Hepatic stellate cell (primary cell): ENCODE measurements at regions not wholly inside any gene's neighbourhood (a gene's known extent, or its start where the extent isn't known, plus 50 kb on each side); places are given as distances from the start of the nearest gene placed in this dataset.
"Not testable (repeated sequence)": the region's sequence is repeated elsewhere in the genome, so short reads cannot be mapped to it uniquely, and the experiment has no call there.

Source experiments
- DNase-seq: peaks from one replicate; pipeline ENCODE4 v3.0.0; 2011; ENCODE audit warnings: low spot score

GRCh38 chr1:146411923-146412322 is 183.1 kb upstream of the NOTCH2NLA start:
- not testable (repeated sequence) for DNase-seq

- peak; percentile 0 for DNase-seq
These were observed 181.1 kb upstream of the NOTCH2NLA start for GRCh38 chr1:146409817-146410441.

- not testable (repeated sequence) for DNase-seq
These were observed 180.4 kb upstream of the NOTCH2NLA start for GRCh38 chr1:146409116-146409801.

GRCh38 chr1:146401281-146401825 is 172.5 kb upstream of the NOTCH2NLA start:
- not testable (repeated sequence) for DNase-seq

- DNase-seq = not testable (repeated sequence)
These were observed 171.6 kb upstream of the NOTCH2NLA start for GRCh38 chr1:146400173-146401121.

GRCh38 chr1:146399225-146399624 is 170.4 kb upstream of the NOTCH2NLA start:
- DNase-seq = not testable (repeated sequence)

GRCh38 chr1:146396801-146397200 is 168.0 kb upstream of the NOTCH2NLA start:
- not testable (repeated sequence) for DNase-seq

- DNase-seq = not testable (repeated sequence)
These were observed 167.4 kb upstream of the NOTCH2NLA start for GRCh38 chr1:146396242-146396641.

GRCh38 chr1:146393796-146394195 is 165.0 kb upstream of the NOTCH2NLA start:
- DNase-seq = not testable (repeated sequence)

GRCh38 chr1:146393154-146393553 is 164.3 kb upstream of the NOTCH2NLA start:
- not testable (repeated sequence) for DNase-seq

GRCh38 chr1:146389178-146389577 is 160.4 kb upstream of the NOTCH2NLA start:
- not testable (repeated sequence) for DNase-seq

- not testable (repeated sequence) for DNase-seq
These were observed 159.1 kb upstream of the NOTCH2NLA start for GRCh38 chr1:146387750-146388469.

GRCh38 chr1:146386851-146387749 is 158.3 kb upstream of the NOTCH2NLA start:
- peak; percentile 59 for DNase-seq

GRCh38 chr1:146381196-146381595 is 152.4 kb upstream of the NOTCH2NLA start:
- not testable (repeated sequence) for DNase-seq

GRCh38 chr1:146376708-146377496 is 148.1 kb upstream of the NOTCH2NLA start:
- peak; percentile 77 for DNase-seq

- not testable (repeated sequence) for DNase-seq
These were observed 147.5 kb upstream of the NOTCH2NLA start for GRCh38 chr1:146376309-146376707.

- DNase-seq = not testable (repeated sequence)
These were observed 146.3 kb upstream of the NOTCH2NLA start for GRCh38 chr1:146375108-146375507.

GRCh38 chr1:146369940-146370339 is 141.1 kb upstream of the NOTCH2NLA start:
- not testable (repeated sequence) for DNase-seq

- not testable (repeated sequence) for DNase-seq
These were observed 126.6 kb upstream of the NOTCH2NLA start for GRCh38 chr1:146355373-146355772.
